ENCODE measurements at regions not wholly inside any gene's neighbourhood (a gene's known extent, or its start where the extent isn't known, plus 50 kb on each side); places are given as distances from the start of the nearest gene placed in this dataset.

DNA sequence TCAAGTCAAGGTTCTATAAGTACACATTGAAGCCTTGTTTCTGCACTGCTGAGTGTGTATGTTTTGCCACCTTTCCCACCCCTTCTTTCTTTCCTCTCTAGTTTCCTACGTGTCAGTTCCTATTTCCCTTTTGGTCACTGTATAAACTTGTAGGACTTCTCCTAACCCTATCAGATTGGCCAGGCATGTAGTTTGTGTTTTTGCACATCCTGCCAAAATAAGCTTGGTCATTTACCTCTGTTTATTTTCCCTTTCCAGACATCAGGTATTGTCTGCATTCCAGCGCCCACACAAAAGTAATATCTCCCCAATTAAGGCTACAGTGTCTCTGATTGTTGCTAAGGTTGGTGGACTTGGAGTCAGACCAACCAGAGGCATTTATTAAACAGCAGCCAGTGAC lies 252.9 kb upstream of the MPDZ start:
- POLR2A ChIA-PET: no interaction called here
- no TSS peak for BruUV-seq (replicated peaks)
- no peak for DNase-seq (ENCODE audit: low read depth, low spot score)
- RAD21 ChIA-PET (ENCODE audit: unreplicated experiment): no interaction called here
- no peak for FAIRE-seq
- ATAC-seq: no peak
- H3K4me2 ChIP-seq (ENCODE audit: control insufficient read depth, insufficient read depth): no peak overlapping the region
- H3K36me3 ChIP-seq (ENCODE audit: control insufficient read depth in 2 of 2, insufficient read depth in 2 of 2, low read length in 1 of 2): no peaks in the 10 kb centered on the region
- no peak overlapping the region for H2AFZ ChIP-seq (ENCODE audit: control insufficient read depth, low read depth, low read length)
- H3K4me3 ChIP-seq: no peak overlapping the region
- H3K27me3 ChIP-seq (replicated peaks in 1 of 2; ENCODE audit: control insufficient read depth in 2 of 2, insufficient read depth in 2 of 2, low read length in 1 of 2): no peaks in the 10 kb centered on the region
- no peak overlapping the region for H3K27ac ChIP-seq (ENCODE audit: control insufficient read depth, insufficient read depth)
- no peak for TF ChIP-seq SMAD5 (IDR thresholded peaks at IDR 0.05; ENCODE audit: low read depth)
- no peak for TF ChIP-seq ATF7 (IDR thresholded peaks at IDR 0.05; ENCODE audit: low read depth)
- in situ Hi-C loops (cut with MboI) (no loop called here), intact Hi-C loops (cut with micrococcal nuclease; ENCODE audit: unreplicated experiment) (loop anchor here (5.0 kb wide), 1 partner anchor 50 kb away; no protein-coding TSS in a partner anchor)
- H3K9me3 ChIP-seq (replicated peaks; ENCODE audit: control insufficient read depth, insufficient read depth, low read length): no peaks in the 10 kb centered on the region
- no peaks in the 10 kb centered on the region for H3K79me2 ChIP-seq (ENCODE audit: control insufficient read depth, insufficient read depth, low read length)
- no peaks in the 10 kb centered on the region for H3K4me1 ChIP-seq (ENCODE audit: control insufficient read depth, insufficient read depth, low read length)
- CTCF ChIA-PET: no interaction called here
- H4K20me1 ChIP-seq (ENCODE audit: control insufficient read depth, insufficient read depth): no peaks in the 10 kb centered on the region
- SMC1A ChIA-PET (ENCODE audit: uncharacterized antibody, unreplicated experiment): no interaction called here
- H3K9ac ChIP-seq (ENCODE audit: control insufficient read depth, insufficient read depth, low read length): no peak overlapping the region
- whole genome bisulfite sequencing (ENCODE audit: insufficient coverage, insufficient replicate concordance, low lambda C conversion rate, missing lambda C conversion rate): 0% methylated on average over 2 of the region's 2 CpGs

GRCh38 chr9:13529321-13530104 lies 250.0 kb upstream of the MPDZ start:
- no TSS peak for BruUV-seq (replicated peaks)

More at GRCh38 chr9:13529321-13530104, 250.0 kb upstream of the MPDZ start:
- Histone ChIP-seq H3K9ac (ENCODE audit: control insufficient read depth, insufficient read depth, low read length) (no peak overlapping the region), H3K4me3 (no peak overlapping the region), H3K4me1 (ENCODE audit: control insufficient read depth, insufficient read depth, low read length) (no peaks in the 10 kb centered on the region), H4K20me1 (ENCODE audit: control insufficient read depth, insufficient read depth) (no peaks in the 10 kb centered on the region), H3K27me3 (replicated peaks in 1 of 2; ENCODE audit: control insufficient read depth in 2 of 2, insufficient read depth in 2 of 2, low read length in 1 of 2) (no peaks in the 10 kb centered on the region), H3K4me2 (ENCODE audit: control insufficient read depth, insufficient read depth) (no peak overlapping the region), H2AFZ (ENCODE audit: control insufficient read depth, low read depth, low read length) (no peak overlapping the region), H3K9me3 (replicated peaks; ENCODE audit: control insufficient read depth, insufficient read depth, low read length) (no peaks in the 10 kb centered on the region), H3K27ac (ENCODE audit: control insufficient read depth, insufficient read depth) (no peak overlapping the region), H3K79me2 (ENCODE audit: control insufficient read depth, insufficient read depth, low read length) (no peaks in the 10 kb centered on the region), H3K36me3 (ENCODE audit: control insufficient read depth in 2 of 2, insufficient read depth in 2 of 2, low read length in 1 of 2) (no peaks in the 10 kb centered on the region)
- POLR2A ChIA-PET: no interaction called here
- in situ Hi-C loops (cut with MboI) (no loop called here), intact Hi-C loops (cut with micrococcal nuclease; ENCODE audit: unreplicated experiment) (loop anchor here (5.0 kb wide), 1 partner anchor 53 kb away; no protein-coding TSS in a partner anchor)
- CTCF ChIA-PET: no interaction called here
- SMC1A ChIA-PET (ENCODE audit: uncharacterized antibody, unreplicated experiment): no interaction called here
- no peak for ATAC-seq
- TF ChIP-seq POLR2A (IDR thresholded peaks at IDR 0.05; ENCODE audit: low read depth, low read length) (no peak), POU2F2 (IDR thresholded peaks at IDR 0.05; ENCODE audit: borderline replicate concordance, low read depth, low read length) (no peak), BHLHE40 (IDR thresholded peaks at IDR 0.05; ENCODE audit: borderline replicate concordance in 1 of 2, low read depth in 2 of 2, low read length in 1 of 2) (no peak)
- no peak for DNase-seq (ENCODE audit: low read depth, low spot score)
- WGBS (ENCODE audit: insufficient coverage, insufficient replicate concordance, low lambda C conversion rate, missing lambda C conversion rate): 20% methylated on average over 6 of the region's 6 CpGs
- RAD21 ChIA-PET (ENCODE audit: unreplicated experiment): no interaction called here
- FAIRE-seq: no peak
